Gastrocnemius medialis (tissue), 4 donors: ENCODE measurements at regions not wholly inside any gene's neighbourhood (a gene's known extent, or its start where the extent isn't known, plus 50 kb on each side); places are given as distances from the start of the nearest gene placed in this dataset.

Source experiments
- POLR2A ChIP-seq, 2 donors: fragments of 450-650 bp; IDR thresholded peaks; one replicate each; pipeline ENCODE4 v1.6.1; 2017; ENCODE audit warnings: antibody characterized with exemption in 2 of 2, mild to moderate bottlenecking in 2 of 2, moderate library complexity in 2 of 2
- TF ChIP-seq, protein P1 (sequence below), 5 experiments: fragments of 450-650 bp in 3 of 5; fragments of 200-600 bp in 2 of 5; sonication (generic) in 2 of 5; IDR thresholded peaks in 4 of 5; conservative IDR thresholded peaks in 1 of 5; 1 replicate in 4 of 5; 2 replicates in 1 of 5; pipeline ENCODE4 v1.5.1; 2016 to 2019; ENCODE audit warnings: antibody characterized with exemption in 5 of 5, mild to moderate bottlenecking in 3 of 5, moderate library complexity in 3 of 5

DNA sequence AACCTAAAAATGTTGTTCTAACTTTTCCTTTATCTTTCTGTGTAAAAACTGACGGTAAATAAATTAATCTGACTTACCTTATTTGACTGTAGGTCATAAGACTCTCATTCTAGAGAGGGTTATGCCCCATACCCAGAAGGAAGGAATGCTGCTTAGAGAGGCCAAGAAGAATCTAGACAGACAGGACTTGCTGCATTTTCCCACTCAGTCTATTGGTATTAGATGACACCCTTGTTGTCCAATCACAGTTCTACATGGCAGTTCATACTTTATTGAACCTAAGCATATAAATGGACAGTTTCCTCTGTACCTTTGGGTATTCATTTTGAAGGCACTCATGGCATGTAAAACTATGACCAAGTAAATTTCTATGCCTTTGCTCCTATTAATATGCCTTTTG is 359.6 kb upstream of the ID4 start:
- TF ChIP-seq, protein P1, sequence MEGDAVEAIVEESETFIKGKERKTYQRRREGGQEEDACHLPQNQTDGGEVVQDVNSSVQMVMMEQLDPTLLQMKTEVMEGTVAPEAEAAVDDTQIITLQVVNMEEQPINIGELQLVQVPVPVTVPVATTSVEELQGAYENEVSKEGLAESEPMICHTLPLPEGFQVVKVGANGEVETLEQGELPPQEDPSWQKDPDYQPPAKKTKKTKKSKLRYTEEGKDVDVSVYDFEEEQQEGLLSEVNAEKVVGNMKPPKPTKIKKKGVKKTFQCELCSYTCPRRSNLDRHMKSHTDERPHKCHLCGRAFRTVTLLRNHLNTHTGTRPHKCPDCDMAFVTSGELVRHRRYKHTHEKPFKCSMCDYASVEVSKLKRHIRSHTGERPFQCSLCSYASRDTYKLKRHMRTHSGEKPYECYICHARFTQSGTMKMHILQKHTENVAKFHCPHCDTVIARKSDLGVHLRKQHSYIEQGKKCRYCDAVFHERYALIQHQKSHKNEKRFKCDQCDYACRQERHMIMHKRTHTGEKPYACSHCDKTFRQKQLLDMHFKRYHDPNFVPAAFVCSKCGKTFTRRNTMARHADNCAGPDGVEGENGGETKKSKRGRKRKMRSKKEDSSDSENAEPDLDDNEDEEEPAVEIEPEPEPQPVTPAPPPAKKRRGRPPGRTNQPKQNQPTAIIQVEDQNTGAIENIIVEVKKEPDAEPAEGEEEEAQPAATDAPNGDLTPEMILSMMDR (IDR thresholded peaks at IDR 0.05 in 4 of 5, conservative IDR thresholded peaks at IDR 0.05 in 1 of 5), result no peak
- no peak for TF ChIP-seq POLR2A (IDR thresholded peaks at IDR 0.05)
